ENCODE measurements at regions not wholly inside any gene's neighbourhood (a gene's known extent, or its start where the extent isn't known, plus 50 kb on each side); places are given as distances from the start of the nearest gene placed in this dataset.

GRCh38 chr1:68330391-68330790 is 98.1 kb upstream of the WLS start:
- Mint-ChIP-seq H3K27ac (no peak overlapping the region), H3K4me1 (no peaks in the 10 kb centered on the region), H3K36me3 (no peaks in the 10 kb centered on the region), H3K4me3 (no peak overlapping the region), H3K9me3 (no peaks in the 10 kb centered on the region), H3K27me3 (ENCODE audit: low read depth in 2 of 2) (peaks cover 0 to 2% of the 10 kb centered on the region in 2 donors)
- Histone ChIP-seq H3K4me1 (ENCODE audit: control insufficient read depth, insufficient read depth, low read length) (no peaks in the 10 kb centered on the region), H3K27me3 (ENCODE audit: control insufficient read depth, insufficient read depth, low read length) (no peaks in the 10 kb centered on the region), H3K27ac (ENCODE audit: low read length) (no peak overlapping the region), H3K4me3 (ENCODE audit: low read length) (no peak overlapping the region), H3K9me3 (ENCODE audit: control insufficient read depth, insufficient read depth, low read length) (no peaks in the 10 kb centered on the region), H3K36me3 (ENCODE audit: control insufficient read depth, insufficient read depth, low read length) (no peaks in the 10 kb centered on the region)
- intact Hi-C loops (cut with micrococcal nuclease) = no loop called here
- no peak for DNase-seq
- no peak for ATAC-seq
- TF ChIP-seq CTCF (IDR thresholded peaks at IDR 0.05) = no peak
- 72% methylated on average over 2 of the region's 2 CpGs for WGBS (ENCODE audit: insufficient coverage)

DNA sequence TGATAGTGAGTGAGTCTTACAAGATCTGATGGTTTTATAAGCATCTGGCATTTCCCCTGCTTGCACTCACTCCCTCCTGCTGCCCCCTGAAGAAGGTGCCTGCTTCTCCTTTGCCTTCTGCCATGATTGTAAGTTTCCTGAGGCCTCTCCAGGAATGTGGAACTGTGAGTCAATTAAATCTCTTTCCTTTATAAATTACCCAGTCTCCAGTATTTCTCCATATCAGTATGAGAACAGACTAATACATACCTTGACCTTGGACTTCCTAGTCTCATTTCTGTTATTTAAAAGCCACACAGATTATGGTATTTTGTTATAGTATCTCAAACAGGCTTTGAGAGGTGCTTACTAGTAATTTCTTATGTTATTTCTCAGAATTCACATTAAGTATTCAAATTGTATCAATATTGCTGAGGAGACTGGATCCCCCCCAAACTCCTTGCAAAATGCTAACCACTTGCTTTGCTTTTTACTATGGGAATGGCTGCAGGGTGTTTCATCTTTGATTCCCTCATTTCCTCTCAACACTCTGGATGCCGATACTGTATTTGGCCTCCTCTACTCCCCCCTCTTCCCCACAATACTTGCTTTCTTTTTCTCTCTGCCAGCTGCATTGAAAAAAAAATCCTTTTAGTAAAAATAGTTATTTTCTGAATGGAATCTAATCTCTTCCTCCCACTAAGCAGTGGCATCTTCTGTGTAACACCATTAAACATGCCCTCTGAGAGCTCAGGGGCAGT is 96.9 kb upstream of the WLS start:
- H3K4me1 ChIP-seq (ENCODE audit: control insufficient read depth, insufficient read depth, low read length) = no peaks in the 10 kb centered on the region
- no peaks in the 10 kb centered on the region for H3K27me3 ChIP-seq (ENCODE audit: control insufficient read depth, insufficient read depth, low read length)
- ATAC-seq (no peak), DNase-seq (no peak)
- H3K9me3 ChIP-seq (ENCODE audit: control insufficient read depth, insufficient read depth, low read length) = no peaks in the 10 kb centered on the region
- Mint-ChIP-seq H3K27ac (no peak overlapping the region), H3K36me3 (no peaks in the 10 kb centered on the region), H3K27me3 (ENCODE audit: low read depth in 2 of 2) (peaks cover 0 to 2% of the 10 kb centered on the region in 2 donors), H3K9me3 (peaks cover 2 to 3% of the 10 kb centered on the region in 2 donors), H3K4me1 (no peaks in the 10 kb centered on the region), H3K4me3 (no peak overlapping the region)
- TF ChIP-seq CTCF (IDR thresholded peaks at IDR 0.05) = no peak
- H3K36me3 ChIP-seq (ENCODE audit: control insufficient read depth, insufficient read depth, low read length) = no peaks in the 10 kb centered on the region
- WGBS (ENCODE audit: insufficient coverage) = 69% methylated on average over 1 of the region's 1 CpG
- H3K27ac ChIP-seq (ENCODE audit: low read length) = no peak overlapping the region
- no peak overlapping the region for H3K4me3 ChIP-seq (ENCODE audit: low read length)
- intact Hi-C loops (cut with micrococcal nuclease) = no loop called here

DNA sequence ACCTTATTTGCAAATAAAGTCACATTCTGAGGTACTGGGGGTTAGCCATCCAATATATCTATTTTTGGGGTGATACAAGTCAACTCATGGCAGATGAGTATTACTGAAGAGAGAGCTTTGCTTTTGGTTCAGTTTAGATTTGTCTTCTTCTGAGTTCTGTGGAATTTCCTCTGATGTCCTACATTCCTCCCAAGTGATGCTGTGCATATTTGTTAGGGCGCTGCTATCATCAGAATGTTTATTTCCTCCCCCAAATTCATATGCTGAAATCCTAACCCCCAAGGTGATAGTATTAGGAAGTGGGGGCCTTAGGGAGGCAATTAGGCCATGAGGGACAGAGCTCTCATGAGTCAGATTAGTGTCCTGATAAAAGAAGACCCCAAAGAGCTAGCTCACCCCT is 96.2 kb upstream of the WLS start:
- Histone ChIP-seq H3K9me3 (ENCODE audit: control insufficient read depth, insufficient read depth, low read length) (no peaks in the 10 kb centered on the region), H3K27ac (ENCODE audit: low read length) (no peak overlapping the region), H3K4me1 (ENCODE audit: control insufficient read depth, insufficient read depth, low read length) (no peaks in the 10 kb centered on the region), H3K27me3 (ENCODE audit: control insufficient read depth, insufficient read depth, low read length) (no peaks in the 10 kb centered on the region), H3K36me3 (ENCODE audit: control insufficient read depth, insufficient read depth, low read length) (no peaks in the 10 kb centered on the region), H3K4me3 (ENCODE audit: low read length) (no peak overlapping the region)
- H3K9me3 Mint-ChIP-seq = peaks cover 2 to 3% of the 10 kb centered on the region in 2 donors
- DNase-seq = no peak
- no peak overlapping the region for H3K4me3 Mint-ChIP-seq
- no peak for TF ChIP-seq CTCF (IDR thresholded peaks at IDR 0.05)
- H3K4me1 Mint-ChIP-seq = no peaks in the 10 kb centered on the region
- ATAC-seq = no peak
- no peak overlapping the region for H3K27ac Mint-ChIP-seq
- no peaks in the 10 kb centered on the region for H3K36me3 Mint-ChIP-seq
- intact Hi-C loops (cut with micrococcal nuclease) = no loop called here
- no CpG with 5 or more reads among the region's 1 CpG for WGBS (ENCODE audit: insufficient coverage)
- H3K27me3 Mint-ChIP-seq (ENCODE audit: low read depth in 2 of 2) = peaks cover 0 to 2% of the 10 kb centered on the region in 2 donors

GRCh38 chr1:68327414-68327813 is 95.1 kb upstream of the WLS start:
- Histone ChIP-seq H3K27me3 (ENCODE audit: control insufficient read depth, insufficient read depth, low read length) (no peaks in the 10 kb centered on the region), H3K9me3 (ENCODE audit: control insufficient read depth, insufficient read depth, low read length) (no peaks in the 10 kb centered on the region), H3K36me3 (ENCODE audit: control insufficient read depth, insufficient read depth, low read length) (no peaks in the 10 kb centered on the region), H3K27ac (ENCODE audit: low read length) (no peak overlapping the region), H3K4me3 (ENCODE audit: low read length) (no peak overlapping the region), H3K4me1 (ENCODE audit: control insufficient read depth, insufficient read depth, low read length) (no peaks in the 10 kb centered on the region)
- 76% methylated on average over 2 of the region's 3 CpGs for WGBS (ENCODE audit: insufficient coverage)
- ATAC-seq (no peak), DNase-seq (no peak)
- peaks cover 2 to 3% of the 10 kb centered on the region in 2 donors for H3K9me3 Mint-ChIP-seq
- no peak overlapping the region for H3K27ac Mint-ChIP-seq
- intact Hi-C loops (cut with micrococcal nuclease) = no loop called here
- TF ChIP-seq CTCF (IDR thresholded peaks at IDR 0.05) = no peak
- no peaks in the 10 kb centered on the region for H3K36me3 Mint-ChIP-seq
- H3K4me3 Mint-ChIP-seq = no peak overlapping the region
- no peaks in the 10 kb centered on the region for H3K4me1 Mint-ChIP-seq
- H3K27me3 Mint-ChIP-seq (ENCODE audit: low read depth in 2 of 2) = peaks cover 0 to 2% of the 10 kb centered on the region in 2 donors
